ENCODE measurements at regions not wholly inside any gene's neighbourhood (a gene's known extent, or its start where the extent isn't known, plus 50 kb on each side); places are given as distances from the start of the nearest gene placed in this dataset.

- Histone ChIP-seq H3K27me3 (ENCODE audit: control insufficient read depth, insufficient read depth, low read length) (no peaks in the 10 kb centered on the region), H3K4me1 (ENCODE audit: control insufficient read depth in 2 of 3, insufficient read depth in 2 of 3, low read depth in 1 of 3, low read length in 3 of 3) (no peaks in the 10 kb centered on the region), H3K9me3 (ENCODE audit: control insufficient read depth in 2 of 3, insufficient read depth in 1 of 3, low read length in 3 of 3) (no peaks in the 10 kb centered on the region), H3K36me3 (ENCODE audit: control insufficient read depth in 2 of 3, insufficient read depth in 3 of 3, low read length in 3 of 3) (no peaks in the 10 kb centered on the region), H3K4me3 (ENCODE audit: low read length in 3 of 3) (no peak overlapping the region), H3K27ac (ENCODE audit: low read depth in 2 of 2, low read length in 2 of 2) (no peak overlapping the region), H3K9ac (ENCODE audit: low read length in 3 of 3) (no peak overlapping the region)
- DNase-seq: no peak
- FAIRE-seq: no peak
- intact Hi-C loops (cut with DNase I): no loop called here
- no peak for TF ChIP-seq CTCF (IDR thresholded peaks at IDR 0.05; ENCODE audit: borderline replicate concordance, extremely low read depth, insufficient read depth)
These were observed 287.6 kb upstream of the SOX4 start for GRCh38 chr6:21305893-21306332.

GRCh38 chr6:21306546-21306945 is 287.0 kb upstream of the SOX4 start:
- FAIRE-seq (no peak), DNase-seq (no peak)
- no peak for TF ChIP-seq CTCF (IDR thresholded peaks at IDR 0.05; ENCODE audit: borderline replicate concordance, extremely low read depth, insufficient read depth)
- Histone ChIP-seq H3K4me3 (ENCODE audit: low read length in 3 of 3) (no peak overlapping the region), H3K4me1 (ENCODE audit: control insufficient read depth in 2 of 3, insufficient read depth in 2 of 3, low read depth in 1 of 3, low read length in 3 of 3) (no peaks in the 10 kb centered on the region), H3K27ac (ENCODE audit: low read depth in 2 of 2, low read length in 2 of 2) (no peak overlapping the region), H3K36me3 (ENCODE audit: control insufficient read depth in 2 of 3, insufficient read depth in 3 of 3, low read length in 3 of 3) (no peaks in the 10 kb centered on the region), H3K9ac (ENCODE audit: low read length in 3 of 3) (no peak overlapping the region), H3K9me3 (ENCODE audit: control insufficient read depth in 2 of 3, insufficient read depth in 1 of 3, low read length in 3 of 3) (no peaks in the 10 kb centered on the region), H3K27me3 (ENCODE audit: control insufficient read depth, insufficient read depth, low read length) (no peaks in the 10 kb centered on the region)
- intact Hi-C loops (cut with DNase I): no loop called here

- H3K27ac ChIP-seq (ENCODE audit: low read depth in 2 of 2, low read length in 2 of 2): no peak overlapping the region
- H3K36me3 ChIP-seq (ENCODE audit: control insufficient read depth in 2 of 3, insufficient read depth in 3 of 3, low read length in 3 of 3): no peaks in the 10 kb centered on the region
- FAIRE-seq (no peak), DNase-seq (no peak)
- H3K9me3 ChIP-seq (ENCODE audit: control insufficient read depth in 2 of 3, insufficient read depth in 1 of 3, low read length in 3 of 3): no peaks in the 10 kb centered on the region
- intact Hi-C loops (cut with DNase I): no loop called here
- no peaks in the 10 kb centered on the region for H3K4me1 ChIP-seq (ENCODE audit: control insufficient read depth in 2 of 3, insufficient read depth in 2 of 3, low read depth in 1 of 3, low read length in 3 of 3)
- H3K9ac ChIP-seq (ENCODE audit: low read length in 3 of 3): no peak overlapping the region
- peak overlapping the region in 2 of 3 donors; percentile 36 to 50 for H3K4me3 ChIP-seq (ENCODE audit: low read length in 3 of 3)
- no peak for TF ChIP-seq CTCF (IDR thresholded peaks at IDR 0.05; ENCODE audit: borderline replicate concordance, extremely low read depth, insufficient read depth)
- H3K27me3 ChIP-seq (ENCODE audit: control insufficient read depth, insufficient read depth, low read length): no peaks in the 10 kb centered on the region
These were observed 283.7 kb upstream of the SOX4 start for GRCh38 chr6:21309807-21310221.

- H3K36me3 ChIP-seq (ENCODE audit: control insufficient read depth in 2 of 3, insufficient read depth in 3 of 3, low read length in 3 of 3): no peaks in the 10 kb centered on the region
- FAIRE-seq (no peak), DNase-seq (no peak)
- H3K27ac ChIP-seq (ENCODE audit: low read depth in 2 of 2, low read length in 2 of 2): no peak overlapping the region
- H3K9ac ChIP-seq (ENCODE audit: low read length in 3 of 3): no peak overlapping the region
- no peaks in the 10 kb centered on the region for H3K9me3 ChIP-seq (ENCODE audit: control insufficient read depth in 2 of 3, insufficient read depth in 1 of 3, low read length in 3 of 3)
- TF ChIP-seq CTCF (IDR thresholded peaks at IDR 0.05; ENCODE audit: borderline replicate concordance, extremely low read depth, insufficient read depth): no peak
- H3K4me3 ChIP-seq (ENCODE audit: low read length in 3 of 3): no peak overlapping the region
- H3K4me1 ChIP-seq (ENCODE audit: control insufficient read depth in 2 of 3, insufficient read depth in 2 of 3, low read depth in 1 of 3, low read length in 3 of 3): no peaks in the 10 kb centered on the region
- intact Hi-C loops (cut with DNase I): no loop called here
- no peaks in the 10 kb centered on the region for H3K27me3 ChIP-seq (ENCODE audit: control insufficient read depth, insufficient read depth, low read length)
These were observed 282.9 kb upstream of the SOX4 start for GRCh38 chr6:21310568-21311140.

Measured in kidney (tissue), 13 donors.